K562 (cell line): ENCODE measurements at regions not wholly inside any gene's neighbourhood (a gene's known extent, or its start where the extent isn't known, plus 50 kb on each side); places are given as distances from the start of the nearest gene placed in this dataset.

Experiments used
- ATAC-seq: fragments of 200-7000 bp; cut with Tn5 transposase; 3 replicates; pipeline ENCODE4 v1.9.1; 2020; ENCODE audit warnings: moderate library complexity
- BruUV-seq: library from RNA; stranded (reverse); fragments of 400-500 nt; replicated peaks from 2 replicates; lab custom pipeline; 2021; lab: Mats Ljungman, UMichigan
- CTCF ChIA-PET: fragments of 300-600 bp; formaldehyde crosslinking; extraction: SDS; loops from one replicate; lab custom pipeline; 2021; ENCODE audit warnings: low intra/inter-chr PET ratio; lab: Yijun Ruan, JAX
- POLR2A ChIA-PET: fragments of 300-600, 350-650 bp; sonication (Branson Sonifier 250); formaldehyde crosslinking; extraction: SDS; loops from one replicate; lab custom pipeline; 2021; ENCODE audit warnings: antibody characterized with exemption, inconsistent platforms; lab: Yijun Ruan, JAX
- DNase-seq, 4 experiments: peaks; one replicate each; pipeline versions ENCODE4 v3.0.0 to v3.0.0-alpha.2; 2011 to 2018; ENCODE audit warnings: low spot score in 3 of 4, mixed read lengths in 3 of 4; ENCODE audit errors: extremely low read depth in 1 of 4
- FAIRE-seq: peaks from 2 replicates; lab custom pipeline; 2011; peaks lifted over from hg19 to GRCh38; lab: Jason Lieb, UNC
- H2AFZ ChIP-seq: 2 replicates; pipeline ENCODE4 v1.6.0; 2011; ENCODE audit warnings: low read depth, low read length, control low read depth, inconsistent platforms
- H3K27ac ChIP-seq: fragments of 200-600 bp; 3 replicates; pipeline ENCODE4 v1.8.0; 2011; ENCODE audit warnings: low read depth, mild to moderate bottlenecking, control low read depth, inconsistent platforms, low read length, moderate library complexity, mixed read lengths; ENCODE audit errors: extremely low read depth
- H3K27me3 ChIP-seq, 2 experiments: fragments of 300-600 bp in 1 of 2; 2 replicates in 1 of 2; 3 replicates in 1 of 2; pipeline versions ENCODE4 v1.6.0 to v1.8.0; 2011; ENCODE audit warnings: inconsistent platforms in 2 of 2, low read length in 2 of 2, mild to moderate bottlenecking in 1 of 2, mixed read lengths in 1 of 2, moderate library complexity in 1 of 2; ENCODE audit not compliant: control insufficient read depth in 2 of 2, insufficient read depth in 2 of 2
- H3K36me3 ChIP-seq: fragments of 300-600 bp; 3 replicates; pipeline ENCODE4 v1.8.0; 2011; ENCODE audit warnings: mild to moderate bottlenecking, low read length, inconsistent platforms; ENCODE audit not compliant: control insufficient read depth, insufficient read depth
- H3K4me1 ChIP-seq, 2 experiments: fragments of 200-600 bp in 1 of 2; replicated peaks in 1 of 2; 2 replicates in 1 of 2; 3 replicates in 1 of 2; pipeline versions ENCODE4 v1.5.1 to v1.8.0; 2011; ENCODE audit warnings: inconsistent platforms in 2 of 2, low read length in 2 of 2, mild to moderate bottlenecking in 1 of 2, mixed read lengths in 1 of 2, moderate library complexity in 1 of 2; ENCODE audit not compliant: control insufficient read depth in 2 of 2, insufficient read depth in 2 of 2
- H3K4me2 ChIP-seq: 2 replicates; pipeline ENCODE4 v1.6.1; 2011; ENCODE audit warnings: low read length, control low read depth, inconsistent platforms, mixed read lengths; ENCODE audit not compliant: insufficient read depth
- H3K4me3 ChIP-seq: fragments of 200-600 bp; sonication (generic), shearing (Covaris generic); 2 replicates; pipeline ENCODE4 v1.5.1; 2016; ENCODE audit warnings: control low read depth, inconsistent platforms
- H3K79me2 ChIP-seq: fragments of 200-600 bp; 3 replicates; pipeline ENCODE4 v1.8.0; 2011; ENCODE audit warnings: low read length, inconsistent platforms; ENCODE audit not compliant: control insufficient read depth, insufficient read depth
- H3K9ac ChIP-seq, 2 experiments: 2 replicates each; pipeline versions ENCODE4 v1.6.0 to v1.6.1; 2011; ENCODE audit warnings: low read depth in 2 of 2, low read length in 2 of 2, control low read depth in 1 of 2, inconsistent platforms in 1 of 2, mild to moderate bottlenecking in 1 of 2, mixed read lengths in 1 of 2; ENCODE audit not compliant: insufficient read depth in 1 of 2
- H3K9me1 ChIP-seq: one replicate; pipeline ENCODE4 v1.6.0; 2011; ENCODE audit warnings: inconsistent platforms, mild to moderate bottlenecking, low read length, moderate library complexity; ENCODE audit not compliant: control insufficient read depth, insufficient read depth
- H3K9me3 ChIP-seq: replicated peaks from 2 replicates; pipeline ENCODE4 v1.5.1; 2011; ENCODE audit warnings: low read depth, low read length, inconsistent platforms; ENCODE audit not compliant: control insufficient read depth, insufficient read depth
- H4K20me1 ChIP-seq: replicated peaks from 2 replicates; pipeline ENCODE4 v1.6.1; 2011; ENCODE audit warnings: low read length, inconsistent platforms, mixed read lengths; ENCODE audit not compliant: control insufficient read depth, insufficient read depth
- CREB3 ChIP-seq: fragments of 450-650 bp; conservative IDR thresholded peaks from 2 replicates; pipeline ENCODE4 v1.6.1; 2016; ENCODE audit warnings: missing genetic modification characterization, low read depth, mild to moderate bottlenecking, missing compliant biosample characterization, moderate library complexity
- MCM3 ChIP-seq: fragments of 450-650 bp; IDR thresholded peaks from 2 replicates; pipeline ENCODE4 v1.6.1; 2016
- NUFIP1 ChIP-seq: fragments of 450-650 bp; IDR thresholded peaks from 2 replicates; pipeline ENCODE4 v1.6.1; 2018; ENCODE audit not compliant: partially characterized antibody
- SMARCA5 ChIP-seq: fragments of 450-650 bp; IDR thresholded peaks from 2 replicates; pipeline ENCODE4 v1.6.1; 2016
- SRSF1 ChIP-seq: fragments of 200-400 bp; formaldehyde crosslinking; IDR thresholded peaks from 2 replicates; pipeline ENCODE4 v1.6.1; 2017; ENCODE audit warnings: mild to moderate bottlenecking, low read depth, low read length, moderate library complexity
- TCF7L2 ChIP-seq: fragments of 150-350 bp; IDR thresholded peaks from 2 replicates; pipeline ENCODE4 v1.6.1; 2016; ENCODE audit warnings: low read depth, mild to moderate bottlenecking, low read length, moderate library complexity
- TRIM28 ChIP-seq: fragments of 450-650 bp; IDR thresholded peaks from 2 replicates; pipeline ENCODE4 v1.6.1; 2017
- ZBTB11 ChIP-seq, 3 experiments: fragments of 200-800 bp in 1 of 3; fragments of 250-450 bp in 1 of 3; fragments of 450-650 bp in 1 of 3; sonication (Bioruptor Pico) in 1 of 3; sonication (Bioruptor generic) in 1 of 3; formaldehyde crosslinking in 1 of 3; IDR thresholded peaks; 2 replicates each; pipeline versions ENCODE4 v1.6.1 to v1.8.0; 2016 to 2022; ENCODE audit warnings: mild to moderate bottlenecking in 2 of 3, missing genetic modification characterization in 2 of 3, missing compliant biosample characterization in 1 of 3, moderate library complexity in 1 of 3
- ZNF507 ChIP-seq: conservative IDR thresholded peaks from 2 replicates; pipeline ENCODE4 v1.6.1; 2017; ENCODE audit warnings: missing genetic modification characterization, missing compliant biosample characterization
- ZNF76 ChIP-seq: fragments of 250-450 bp; sonication (Bioruptor Pico); IDR thresholded peaks from 2 replicates; pipeline ENCODE4 v1.4.0; 2020; ENCODE audit warnings: mild to moderate bottlenecking, moderate library complexity, borderline replicate concordance
- WGBS: fragments of 100-300 bp; shearing (Covaris generic); methylation state at CpG from one replicate; pipeline ENCODE4 v1.1.6; 2016; ENCODE audit warnings: low coverage, mixed read lengths; ENCODE audit not compliant: insufficient coverage; ENCODE audit errors: missing lambda C conversion rate; 5-methylcytosine and 5-hydroxymethylcytosine counted together
- in situ Hi-C: fragments of 300-500 bp; cut with MboI; formaldehyde crosslinking; loops from 4 replicates; pipeline ENCODE4 v1.15.0; 2018; ENCODE audit warnings: inconsistent platforms, mixed read lengths
- intact Hi-C: fragments of 100-400 bp; cut with micrococcal nuclease; formaldehyde crosslinking; loops from 2 replicates; pipeline ENCODE4 v1.14.2; 2022
- TF ChIP-seq, protein P1 (sequence below), 2 experiments: IDR thresholded peaks; 2 replicates each; pipeline ENCODE4 v1.6.1; 2011; ENCODE audit warnings: borderline replicate concordance in 1 of 2, control low read depth in 1 of 2, low read depth in 1 of 2, low read length in 1 of 2, mild to moderate bottlenecking in 1 of 2, mixed read lengths in 1 of 2, moderate library complexity in 1 of 2; ENCODE audit not compliant: insufficient read depth in 1 of 2, insufficient read length in 1 of 2, poor library complexity in 1 of 2, severe bottlenecking in 1 of 2; ENCODE audit errors: extremely low read depth in 1 of 2

DNA sequence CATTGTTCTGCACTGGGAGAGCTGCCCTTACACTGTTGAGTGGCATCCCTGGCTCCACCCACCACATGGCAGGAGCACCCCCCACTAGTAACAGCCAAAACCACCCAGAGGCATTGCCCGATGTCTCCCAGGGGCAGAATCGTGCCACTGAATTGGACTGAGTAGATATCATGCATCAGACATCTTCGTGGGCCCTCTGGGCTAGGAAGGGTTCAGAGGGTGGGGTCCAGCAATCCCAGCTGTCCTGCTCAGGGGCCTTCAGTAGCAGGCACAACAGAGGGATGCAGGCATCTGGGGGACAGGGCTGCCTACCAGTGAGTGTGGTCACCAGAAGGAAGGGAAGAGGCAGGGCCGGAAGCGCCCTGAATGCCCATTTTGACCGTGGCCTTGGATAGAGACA is 119.7 kb upstream of the PPP2R2D start:
- Histone ChIP-seq H3K9me3 (no peaks in the 10 kb centered on the region), H3K9me1 (no peaks in the 10 kb centered on the region), H3K4me2 (no peak overlapping the region), H2AFZ (no peak overlapping the region), H3K4me3 (no peak overlapping the region), H3K27ac (no peak overlapping the region), H4K20me1 (no peaks in the 10 kb centered on the region), H3K27me3 (no peaks in the 10 kb centered on the region), H3K79me2 (no peaks in the 10 kb centered on the region), H3K4me1 (no peaks in the 10 kb centered on the region), H3K9ac (no peak overlapping the region), H3K36me3 (no peaks in the 10 kb centered on the region)
- intact Hi-C loops, result no loop called here
- ATAC-seq (no peak), FAIRE-seq (no peak), DNase-seq (no peak)
- ChIA-PET POLR2A (no interaction called here), CTCF (interaction anchor here (0.7 kb wide), 1 partner anchor 10 kb away, joined by 3 read pairs; no protein-coding TSS in a partner anchor)
- no peak for TF ChIP-seq ZNF507 (tag)
- no peak for TF ChIP-seq ZBTB11 (CRISPR knock-in tag; IDR thresholded peaks at IDR 0.05)
- TF ChIP-seq ZNF76 (CRISPR knock-in tag), result no peak
- no peak for TF ChIP-seq TCF7L2
- no peak for TF ChIP-seq NUFIP1
- TF ChIP-seq, protein P1, sequence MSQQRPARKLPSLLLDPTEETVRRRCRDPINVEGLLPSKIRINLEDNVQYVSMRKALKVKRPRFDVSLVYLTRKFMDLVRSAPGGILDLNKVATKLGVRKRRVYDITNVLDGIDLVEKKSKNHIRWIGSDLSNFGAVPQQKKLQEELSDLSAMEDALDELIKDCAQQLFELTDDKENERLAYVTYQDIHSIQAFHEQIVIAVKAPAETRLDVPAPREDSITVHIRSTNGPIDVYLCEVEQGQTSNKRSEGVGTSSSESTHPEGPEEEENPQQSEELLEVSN (IDR thresholded peaks at IDR 0.05; ENCODE audit: borderline replicate concordance in 1 of 2, extremely low read depth in 1 of 2, insufficient read depth in 1 of 2, insufficient read length in 1 of 2, low read depth in 1 of 2, low read length in 1 of 2, poor library complexity in 1 of 2, severe bottlenecking in 1 of 2), result no peak
- no peak for TF ChIP-seq SRSF1
- TF ChIP-seq MCM3, result no peak
- no peak for TF ChIP-seq CREB3 (tag)
- TF ChIP-seq TRIM28, result no peak
- TF ChIP-seq SMARCA5, result no peak
- in situ Hi-C loops, result no loop called here
- no TSS peak for BruUV-seq
- WGBS, result 0% methylated on average over 6 of the region's 6 CpGs
